Bronchial epithelial cell (primary cell): ENCODE measurements at regions not wholly inside any gene's neighbourhood (a gene's known extent, or its start where the extent isn't known, plus 50 kb on each side); places are given as distances from the start of the nearest gene placed in this dataset.

ENCODE experiments used
- DNase-seq: peaks from one replicate; pipeline ENCODE4 v3.0.0-alpha.2; 2010; ENCODE audit warnings: low read depth
- FAIRE-seq: peaks from 2 replicates; lab custom pipeline; 2011; peaks lifted over from hg19 to GRCh38; lab: Jason Lieb, UNC
- H3K27me3 ChIP-seq: 2 replicates; pipeline ENCODE4 v1.5.1; 2011; ENCODE audit warnings: low read length; ENCODE audit not compliant: control insufficient read depth, insufficient read depth
- H3K36me3 ChIP-seq: 2 replicates; pipeline ENCODE4 v1.5.1; 2011; ENCODE audit warnings: low read length; ENCODE audit not compliant: control insufficient read depth, insufficient read depth
- H3K4me3 ChIP-seq: 2 replicates; pipeline ENCODE4 v1.5.1; 2011; ENCODE audit warnings: mild to moderate bottlenecking, low read depth, low read length, control low read depth
- TF ChIP-seq, protein P1 (sequence below): IDR thresholded peaks from 2 replicates; pipeline ENCODE4 v1.5.1; 2011; ENCODE audit warnings: mild to moderate bottlenecking, moderate library complexity, low read length, control low read depth, inconsistent platforms; ENCODE audit not compliant: insufficient read depth, severe bottlenecking

DNA sequence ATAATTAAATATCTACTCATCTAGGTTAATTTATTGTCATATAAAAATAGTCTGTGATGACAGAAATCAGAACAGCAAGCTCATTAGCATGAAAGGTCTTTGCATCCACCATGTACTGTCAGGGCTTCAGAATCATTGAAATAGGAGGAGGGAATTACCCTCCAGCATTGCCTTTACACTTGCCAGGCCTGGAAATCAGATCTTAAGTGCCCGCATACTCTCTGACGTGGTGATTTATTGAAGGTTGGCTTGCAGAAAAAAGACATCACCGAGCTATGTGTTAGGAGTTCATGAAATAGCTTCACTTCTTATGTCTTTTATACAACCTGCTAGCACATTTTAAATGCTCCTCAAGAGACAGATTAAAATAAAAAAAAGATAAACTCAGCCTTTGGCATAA, 661.7 kb upstream of the SLITRK1 start:
- DNase-seq = no peak
- FAIRE-seq = no peak
- Histone ChIP-seq H3K36me3 (no peaks in the 10 kb centered on the region), H3K4me3 (no peak overlapping the region), H3K27me3 (no peaks in the 10 kb centered on the region)
- TF ChIP-seq, protein P1, sequence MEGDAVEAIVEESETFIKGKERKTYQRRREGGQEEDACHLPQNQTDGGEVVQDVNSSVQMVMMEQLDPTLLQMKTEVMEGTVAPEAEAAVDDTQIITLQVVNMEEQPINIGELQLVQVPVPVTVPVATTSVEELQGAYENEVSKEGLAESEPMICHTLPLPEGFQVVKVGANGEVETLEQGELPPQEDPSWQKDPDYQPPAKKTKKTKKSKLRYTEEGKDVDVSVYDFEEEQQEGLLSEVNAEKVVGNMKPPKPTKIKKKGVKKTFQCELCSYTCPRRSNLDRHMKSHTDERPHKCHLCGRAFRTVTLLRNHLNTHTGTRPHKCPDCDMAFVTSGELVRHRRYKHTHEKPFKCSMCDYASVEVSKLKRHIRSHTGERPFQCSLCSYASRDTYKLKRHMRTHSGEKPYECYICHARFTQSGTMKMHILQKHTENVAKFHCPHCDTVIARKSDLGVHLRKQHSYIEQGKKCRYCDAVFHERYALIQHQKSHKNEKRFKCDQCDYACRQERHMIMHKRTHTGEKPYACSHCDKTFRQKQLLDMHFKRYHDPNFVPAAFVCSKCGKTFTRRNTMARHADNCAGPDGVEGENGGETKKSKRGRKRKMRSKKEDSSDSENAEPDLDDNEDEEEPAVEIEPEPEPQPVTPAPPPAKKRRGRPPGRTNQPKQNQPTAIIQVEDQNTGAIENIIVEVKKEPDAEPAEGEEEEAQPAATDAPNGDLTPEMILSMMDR = no peak

GRCh38 chr13:84542348-84542747, 660.1 kb upstream of the SLITRK1 start:
- FAIRE-seq = no peak
- TF ChIP-seq, protein P1 = no peak
- Histone ChIP-seq H3K27me3 (no peaks in the 10 kb centered on the region), H3K4me3 (no peak overlapping the region), H3K36me3 (no peaks in the 10 kb centered on the region)
- no peak for DNase-seq

DNA sequence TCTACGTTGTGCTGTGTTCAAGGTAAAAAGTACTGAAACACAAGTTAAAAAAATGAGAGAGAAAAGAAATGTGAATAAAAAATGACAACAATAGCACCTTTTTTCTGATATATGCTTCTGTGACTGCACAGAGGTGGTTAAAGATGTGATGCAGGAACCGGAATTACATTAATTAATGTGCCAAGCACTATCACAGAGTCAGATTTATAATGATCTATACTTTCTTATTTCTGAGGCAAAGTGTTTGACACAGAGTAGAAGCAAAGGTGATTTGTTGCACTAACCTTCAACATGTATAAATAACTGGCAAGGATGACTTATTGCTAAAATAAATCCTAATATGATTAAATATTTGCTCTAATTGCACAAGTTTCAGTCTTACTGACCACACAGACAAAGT, 654.6 kb upstream of the SLITRK1 start:
- TF ChIP-seq, protein P1 = no peak
- no peaks in the 10 kb centered on the region for H3K27me3 ChIP-seq
- H3K36me3 ChIP-seq = no peaks in the 10 kb centered on the region
- no peak for DNase-seq
- no peak for FAIRE-seq
- no peak overlapping the region for H3K4me3 ChIP-seq

DNA sequence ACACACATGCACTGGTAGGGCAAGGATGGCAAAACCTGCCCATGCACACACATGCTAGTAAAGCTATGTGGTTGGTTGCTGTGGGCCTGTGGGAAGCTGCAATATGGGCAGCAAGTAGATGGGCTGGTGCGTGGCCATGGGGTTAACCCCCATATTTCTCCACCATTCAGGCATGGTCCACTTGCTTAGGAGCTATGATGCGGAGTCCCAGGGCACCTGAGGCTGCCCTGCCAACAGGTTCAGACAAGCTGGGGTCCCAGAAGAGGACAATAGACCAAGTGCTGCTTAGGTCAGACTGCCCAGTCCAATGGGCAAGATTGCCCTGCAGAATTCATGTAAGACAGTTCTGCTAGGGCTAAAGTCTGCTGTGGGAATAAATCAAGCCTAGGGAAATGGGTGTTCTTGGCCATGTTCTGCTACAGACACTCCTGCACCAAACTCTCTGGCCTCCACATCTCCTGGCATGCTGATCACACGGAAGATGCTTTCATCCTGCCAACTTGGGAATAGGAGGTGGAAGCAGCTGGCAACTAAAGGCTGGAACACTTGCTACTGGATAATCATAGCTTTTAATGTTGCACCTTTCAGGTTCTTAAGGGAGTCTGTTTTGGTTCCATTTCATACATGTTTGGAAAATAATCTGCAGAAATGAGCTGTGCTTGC, 646.3 kb upstream of the SLITRK1 start:
- TF ChIP-seq, protein P1 = no peak
- Histone ChIP-seq H3K36me3 (no peaks in the 10 kb centered on the region), H3K27me3 (no peaks in the 10 kb centered on the region), H3K4me3 (no peak overlapping the region)
- FAIRE-seq = peak; percentile 40
- no peak for DNase-seq

GRCh38 chr13:84525865-84526264, 643.6 kb upstream of the SLITRK1 start:
- Histone ChIP-seq H3K27me3 (no peaks in the 10 kb centered on the region), H3K36me3 (no peaks in the 10 kb centered on the region), H3K4me3 (no peak overlapping the region)
- TF ChIP-seq, protein P1 = no peak
- DNase-seq = no peak
- FAIRE-seq = no peak

GRCh38 chr13:84524586-84524985, 642.3 kb upstream of the SLITRK1 start:
- TF ChIP-seq, protein P1 = no peak
- H3K4me3 ChIP-seq = no peak overlapping the region
- H3K36me3 ChIP-seq = no peaks in the 10 kb centered on the region
- no peaks in the 10 kb centered on the region for H3K27me3 ChIP-seq
- DNase-seq = no peak
- FAIRE-seq = no peak
